Endothelial cell of umbilical vein (primary cell): ENCODE measurements at regions not wholly inside any gene's neighbourhood (a gene's known extent, or its start where the extent isn't known, plus 50 kb on each side); places are given as distances from the start of the nearest gene placed in this dataset.

Experiments used
- CTCF ChIP-seq, 2 donors: IDR thresholded peaks; 1 replicate in 1 of 2; 2 replicates in 1 of 2; pipeline ENCODE4 v1.5.1; 2011; ENCODE audit warnings: low read length in 2 of 2, mild to moderate bottlenecking in 2 of 2, moderate library complexity in 2 of 2, control low read depth in 1 of 2, inconsistent platforms in 1 of 2, low read depth in 1 of 2; ENCODE audit not compliant: insufficient read depth in 1 of 2; ENCODE audit errors: extremely low read depth in 1 of 2
- EZH2 ChIP-seq: IDR thresholded peaks from 2 replicates; pipeline ENCODE4 v1.6.1; 2012; ENCODE audit warnings: borderline replicate concordance, low read depth, mild to moderate bottlenecking, moderate library complexity, low read length, inconsistent platforms; ENCODE audit not compliant: severe bottlenecking
- GATA2 ChIP-seq: IDR thresholded peaks from 2 replicates; pipeline ENCODE4 v1.7.0; 2011; ENCODE audit warnings: low read depth, mild to moderate bottlenecking, moderate library complexity, mixed read lengths, low read length; ENCODE audit not compliant: insufficient read length, insufficient read depth
- JUN ChIP-seq: IDR thresholded peaks from 2 replicates; pipeline ENCODE4 v1.6.1; 2011; ENCODE audit warnings: borderline replicate concordance, low read depth; ENCODE audit not compliant: insufficient read length, insufficient read depth
- MYC ChIP-seq: IDR thresholded peaks from one replicate; pipeline ENCODE4 v1.6.1; 2011; ENCODE audit warnings: mild to moderate bottlenecking, low read depth, low read length
- POLR2A ChIP-seq: IDR thresholded peaks from 2 replicates; pipeline ENCODE4 v1.6.1; 2012; ENCODE audit warnings: low read depth, mild to moderate bottlenecking, control low read depth, low read length
- POLR2AphosphoS5 ChIP-seq: IDR thresholded peaks from 2 replicates; pipeline ENCODE4 v1.6.1; 2012; ENCODE audit warnings: low read depth, mild to moderate bottlenecking, control low read depth, low read length, moderate library complexity; ENCODE audit not compliant: insufficient read depth
- TF ChIP-seq, protein P1 (sequence below): IDR thresholded peaks from 2 replicates; pipeline ENCODE4 v1.6.1; 2011; ENCODE audit not compliant: insufficient read depth, insufficient read length

DNA sequence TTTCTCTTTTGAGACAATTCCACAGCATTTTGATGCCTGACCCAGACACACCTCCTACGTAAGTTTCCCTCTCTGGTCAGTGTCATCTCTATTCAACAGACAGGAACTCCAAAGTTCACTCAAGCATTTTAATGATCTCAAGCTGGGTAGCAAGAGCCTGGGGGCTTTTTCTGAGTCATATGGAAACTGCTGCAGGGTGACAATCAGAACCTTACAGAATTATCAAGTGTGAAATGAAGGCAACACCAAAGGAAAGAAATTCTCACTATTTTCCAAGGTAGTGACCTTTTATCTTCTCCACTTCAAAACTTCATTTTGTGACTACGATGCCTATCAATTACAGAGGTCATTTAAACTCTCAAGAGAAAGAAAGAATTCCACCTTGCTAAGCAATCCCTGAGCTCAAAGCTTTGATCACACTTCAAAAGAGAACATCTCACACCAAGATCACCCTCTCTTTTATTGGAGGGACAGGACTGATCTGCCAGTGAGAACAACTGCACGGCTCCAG lies 229.0 kb upstream of the ZC3H12C start:
- no peak for TF ChIP-seq POLR2A
- TF ChIP-seq POLR2AphosphoS5: no peak
- no peak for TF ChIP-seq CTCF (IDR thresholded peaks at IDR 0.05; ENCODE audit: extremely low read depth in 1 of 2, insufficient read depth in 1 of 2, low read depth in 1 of 2, low read length in 2 of 2)
- no peak for TF ChIP-seq EZH2
- no peak for TF ChIP-seq JUN
- no peak for TF ChIP-seq MYC
- no peak for TF ChIP-seq GATA2
- TF ChIP-seq, protein P1, sequence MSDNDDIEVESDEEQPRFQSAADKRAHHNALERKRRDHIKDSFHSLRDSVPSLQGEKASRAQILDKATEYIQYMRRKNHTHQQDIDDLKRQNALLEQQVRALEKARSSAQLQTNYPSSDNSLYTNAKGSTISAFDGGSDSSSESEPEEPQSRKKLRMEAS: no peak
